PFSK-1 (cell line): ENCODE measurements at regions not wholly inside any gene's neighbourhood (a gene's known extent, or its start where the extent isn't known, plus 50 kb on each side); places are given as distances from the start of the nearest gene placed in this dataset.

ENCODE experiments used
- POLR2AphosphoS5 ChIP-seq: IDR thresholded peaks from 2 replicates; pipeline ENCODE4 v1.6.1; 2012; ENCODE audit warnings: low read depth, mild to moderate bottlenecking, control low read depth, low read length, moderate library complexity
- TF ChIP-seq, protein P1 (sequence below), 2 experiments: IDR thresholded peaks; 2 replicates each; pipeline versions ENCODE4 v1.6.1 to v1.8.0; 2011 to 2012; ENCODE audit warnings: low read depth in 2 of 2, low read length in 2 of 2, control low read depth in 1 of 2, inconsistent platforms in 1 of 2, mild to moderate bottlenecking in 1 of 2, moderate library complexity in 1 of 2; ENCODE audit not compliant: insufficient read depth in 1 of 2

DNA sequence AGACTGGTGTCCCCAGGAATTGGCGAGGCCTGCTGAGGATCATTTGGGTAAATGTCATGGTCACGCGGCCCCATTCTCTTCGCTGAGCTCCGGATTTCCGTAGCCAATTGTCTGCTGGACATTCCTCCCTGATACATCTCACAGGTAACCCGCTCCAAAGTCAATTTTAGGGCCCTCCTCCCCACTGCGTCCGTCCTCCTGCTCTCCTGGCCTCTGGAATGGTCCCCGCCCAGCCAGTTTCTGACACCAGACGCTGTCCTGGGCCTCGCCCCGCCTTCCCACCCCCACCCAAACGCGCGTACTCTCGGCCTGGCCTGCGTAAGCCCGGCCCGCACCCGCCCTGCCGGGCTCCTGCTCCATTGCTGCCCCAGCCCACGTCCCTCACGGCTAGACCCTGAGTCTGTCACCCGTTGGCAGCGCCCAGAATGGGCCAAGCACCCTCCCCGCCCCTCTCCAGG is 202.0 kb downstream of the AUH start:
- TF ChIP-seq, protein P1, sequence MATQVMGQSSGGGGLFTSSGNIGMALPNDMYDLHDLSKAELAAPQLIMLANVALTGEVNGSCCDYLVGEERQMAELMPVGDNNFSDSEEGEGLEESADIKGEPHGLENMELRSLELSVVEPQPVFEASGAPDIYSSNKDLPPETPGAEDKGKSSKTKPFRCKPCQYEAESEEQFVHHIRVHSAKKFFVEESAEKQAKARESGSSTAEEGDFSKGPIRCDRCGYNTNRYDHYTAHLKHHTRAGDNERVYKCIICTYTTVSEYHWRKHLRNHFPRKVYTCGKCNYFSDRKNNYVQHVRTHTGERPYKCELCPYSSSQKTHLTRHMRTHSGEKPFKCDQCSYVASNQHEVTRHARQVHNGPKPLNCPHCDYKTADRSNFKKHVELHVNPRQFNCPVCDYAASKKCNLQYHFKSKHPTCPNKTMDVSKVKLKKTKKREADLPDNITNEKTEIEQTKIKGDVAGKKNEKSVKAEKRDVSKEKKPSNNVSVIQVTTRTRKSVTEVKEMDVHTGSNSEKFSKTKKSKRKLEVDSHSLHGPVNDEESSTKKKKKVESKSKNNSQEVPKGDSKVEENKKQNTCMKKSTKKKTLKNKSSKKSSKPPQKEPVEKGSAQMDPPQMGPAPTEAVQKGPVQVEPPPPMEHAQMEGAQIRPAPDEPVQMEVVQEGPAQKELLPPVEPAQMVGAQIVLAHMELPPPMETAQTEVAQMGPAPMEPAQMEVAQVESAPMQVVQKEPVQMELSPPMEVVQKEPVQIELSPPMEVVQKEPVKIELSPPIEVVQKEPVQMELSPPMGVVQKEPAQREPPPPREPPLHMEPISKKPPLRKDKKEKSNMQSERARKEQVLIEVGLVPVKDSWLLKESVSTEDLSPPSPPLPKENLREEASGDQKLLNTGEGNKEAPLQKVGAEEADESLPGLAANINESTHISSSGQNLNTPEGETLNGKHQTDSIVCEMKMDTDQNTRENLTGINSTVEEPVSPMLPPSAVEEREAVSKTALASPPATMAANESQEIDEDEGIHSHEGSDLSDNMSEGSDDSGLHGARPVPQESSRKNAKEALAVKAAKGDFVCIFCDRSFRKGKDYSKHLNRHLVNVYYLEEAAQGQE (IDR thresholded peaks at IDR 0.05; ENCODE audit: insufficient read depth in 1 of 2, low read depth in 2 of 2, low read length in 2 of 2) = no peak
- no peak for TF ChIP-seq POLR2AphosphoS5
